Ishikawa (cell line): ENCODE measurements at regions not wholly inside any gene's neighbourhood (a gene's known extent, or its start where the extent isn't known, plus 50 kb on each side); places are given as distances from the start of the nearest gene placed in this dataset.

ENCODE experiments used
- CEBPB ChIP-seq: IDR thresholded peaks from 2 replicates; pipeline ENCODE4 v1.6.1; 2012
- CREB1 ChIP-seq: IDR thresholded peaks from 2 replicates; pipeline ENCODE4 v1.6.1; 2012; ENCODE audit warnings: low read depth
- EGR1 ChIP-seq: IDR thresholded peaks from 2 replicates; pipeline ENCODE4 v1.6.1; 2012
- EP300 ChIP-seq: IDR thresholded peaks from 2 replicates; pipeline ENCODE4 v1.6.1; 2012; ENCODE audit warnings: borderline replicate concordance
- FOXM1 ChIP-seq: IDR thresholded peaks from 2 replicates; pipeline ENCODE4 v1.6.1; 2012; ENCODE audit warnings: low read depth, borderline replicate concordance
- NFIC ChIP-seq: IDR thresholded peaks from 2 replicates; pipeline ENCODE4 v1.6.1; 2012
- RAD21 ChIP-seq: IDR thresholded peaks from 2 replicates; pipeline ENCODE4 v1.6.1; 2012; ENCODE audit warnings: low read depth
- TAF1 ChIP-seq: IDR thresholded peaks from 2 replicates; pipeline ENCODE4 v1.6.1; 2012; ENCODE audit warnings: low read depth, mild to moderate bottlenecking
- TCF12 ChIP-seq: IDR thresholded peaks from 2 replicates; pipeline ENCODE4 v1.6.1; 2012; ENCODE audit warnings: low read depth
- TEAD4 ChIP-seq: IDR thresholded peaks from 2 replicates; pipeline ENCODE4 v1.6.1; 2012
- YY1 ChIP-seq: IDR thresholded peaks from 2 replicates; pipeline ENCODE4 v1.6.1; 2012; ENCODE audit warnings: low read depth
- ZBTB7A ChIP-seq: IDR thresholded peaks from 2 replicates; pipeline ENCODE4 v1.6.1; 2012; ENCODE audit warnings: low read depth
- TF ChIP-seq, protein P1 (sequence below): IDR thresholded peaks from 2 replicates; pipeline ENCODE4 v1.6.1; 2012
- TF ChIP-seq, protein P2 (sequence below): IDR thresholded peaks from 2 replicates; pipeline ENCODE4 v1.6.1; 2012
- TF ChIP-seq, protein P3 (sequence below): IDR thresholded peaks from 2 replicates; pipeline ENCODE4 v1.6.1; 2012; ENCODE audit warnings: low read depth, mild to moderate bottlenecking

DNA sequence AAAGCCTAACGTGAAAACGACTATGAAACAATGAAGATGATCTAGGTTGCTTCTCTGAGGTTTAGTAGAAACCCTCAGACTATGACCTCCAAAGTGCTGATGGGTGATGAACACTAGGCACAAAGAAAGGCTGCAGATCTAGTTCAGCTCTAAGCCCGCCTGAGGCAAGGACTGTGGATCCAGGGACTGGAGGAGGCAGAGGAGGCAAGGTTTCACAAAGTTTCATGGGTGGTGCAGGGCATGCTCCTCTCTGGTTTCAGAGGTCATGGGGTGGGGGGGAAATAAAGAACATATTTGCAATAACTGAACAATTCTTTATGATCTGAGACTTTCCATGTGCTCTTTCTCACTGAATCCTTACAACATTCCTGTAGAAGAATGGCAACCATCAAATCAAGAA is 679.2 kb downstream of the NTRK3 start:
- no peak for TF ChIP-seq RAD21
- TF ChIP-seq, protein P1, sequence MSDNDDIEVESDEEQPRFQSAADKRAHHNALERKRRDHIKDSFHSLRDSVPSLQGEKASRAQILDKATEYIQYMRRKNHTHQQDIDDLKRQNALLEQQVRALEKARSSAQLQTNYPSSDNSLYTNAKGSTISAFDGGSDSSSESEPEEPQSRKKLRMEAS, result no peak
- TF ChIP-seq EGR1, result no peak
- no peak for TF ChIP-seq TEAD4
- TF ChIP-seq CREB1, result no peak
- no peak for TF ChIP-seq YY1
- TF ChIP-seq CEBPB, result no peak
- no peak for TF ChIP-seq FOXM1
- TF ChIP-seq EP300, result no peak
- TF ChIP-seq TAF1, result no peak
- TF ChIP-seq ZBTB7A, result no peak
- TF ChIP-seq, protein P2, sequence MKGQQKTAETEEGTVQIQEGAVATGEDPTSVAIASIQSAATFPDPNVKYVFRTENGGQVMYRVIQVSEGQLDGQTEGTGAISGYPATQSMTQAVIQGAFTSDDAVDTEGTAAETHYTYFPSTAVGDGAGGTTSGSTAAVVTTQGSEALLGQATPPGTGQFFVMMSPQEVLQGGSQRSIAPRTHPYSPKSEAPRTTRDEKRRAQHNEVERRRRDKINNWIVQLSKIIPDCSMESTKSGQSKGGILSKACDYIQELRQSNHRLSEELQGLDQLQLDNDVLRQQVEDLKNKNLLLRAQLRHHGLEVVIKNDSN, result no peak
- TF ChIP-seq TCF12, result no peak
- TF ChIP-seq NFIC, result no peak
- TF ChIP-seq, protein P3, sequence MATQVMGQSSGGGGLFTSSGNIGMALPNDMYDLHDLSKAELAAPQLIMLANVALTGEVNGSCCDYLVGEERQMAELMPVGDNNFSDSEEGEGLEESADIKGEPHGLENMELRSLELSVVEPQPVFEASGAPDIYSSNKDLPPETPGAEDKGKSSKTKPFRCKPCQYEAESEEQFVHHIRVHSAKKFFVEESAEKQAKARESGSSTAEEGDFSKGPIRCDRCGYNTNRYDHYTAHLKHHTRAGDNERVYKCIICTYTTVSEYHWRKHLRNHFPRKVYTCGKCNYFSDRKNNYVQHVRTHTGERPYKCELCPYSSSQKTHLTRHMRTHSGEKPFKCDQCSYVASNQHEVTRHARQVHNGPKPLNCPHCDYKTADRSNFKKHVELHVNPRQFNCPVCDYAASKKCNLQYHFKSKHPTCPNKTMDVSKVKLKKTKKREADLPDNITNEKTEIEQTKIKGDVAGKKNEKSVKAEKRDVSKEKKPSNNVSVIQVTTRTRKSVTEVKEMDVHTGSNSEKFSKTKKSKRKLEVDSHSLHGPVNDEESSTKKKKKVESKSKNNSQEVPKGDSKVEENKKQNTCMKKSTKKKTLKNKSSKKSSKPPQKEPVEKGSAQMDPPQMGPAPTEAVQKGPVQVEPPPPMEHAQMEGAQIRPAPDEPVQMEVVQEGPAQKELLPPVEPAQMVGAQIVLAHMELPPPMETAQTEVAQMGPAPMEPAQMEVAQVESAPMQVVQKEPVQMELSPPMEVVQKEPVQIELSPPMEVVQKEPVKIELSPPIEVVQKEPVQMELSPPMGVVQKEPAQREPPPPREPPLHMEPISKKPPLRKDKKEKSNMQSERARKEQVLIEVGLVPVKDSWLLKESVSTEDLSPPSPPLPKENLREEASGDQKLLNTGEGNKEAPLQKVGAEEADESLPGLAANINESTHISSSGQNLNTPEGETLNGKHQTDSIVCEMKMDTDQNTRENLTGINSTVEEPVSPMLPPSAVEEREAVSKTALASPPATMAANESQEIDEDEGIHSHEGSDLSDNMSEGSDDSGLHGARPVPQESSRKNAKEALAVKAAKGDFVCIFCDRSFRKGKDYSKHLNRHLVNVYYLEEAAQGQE, result no peak

- TF ChIP-seq NFIC, result no peak
- TF ChIP-seq CEBPB, result no peak
- TF ChIP-seq, protein P1, result no peak
- TF ChIP-seq, protein P2, result no peak
- TF ChIP-seq TEAD4, result no peak
- TF ChIP-seq TAF1, result no peak
These were observed 679.9 kb downstream of the NTRK3 start for GRCh38 chr15:87576486-87577176.

DNA sequence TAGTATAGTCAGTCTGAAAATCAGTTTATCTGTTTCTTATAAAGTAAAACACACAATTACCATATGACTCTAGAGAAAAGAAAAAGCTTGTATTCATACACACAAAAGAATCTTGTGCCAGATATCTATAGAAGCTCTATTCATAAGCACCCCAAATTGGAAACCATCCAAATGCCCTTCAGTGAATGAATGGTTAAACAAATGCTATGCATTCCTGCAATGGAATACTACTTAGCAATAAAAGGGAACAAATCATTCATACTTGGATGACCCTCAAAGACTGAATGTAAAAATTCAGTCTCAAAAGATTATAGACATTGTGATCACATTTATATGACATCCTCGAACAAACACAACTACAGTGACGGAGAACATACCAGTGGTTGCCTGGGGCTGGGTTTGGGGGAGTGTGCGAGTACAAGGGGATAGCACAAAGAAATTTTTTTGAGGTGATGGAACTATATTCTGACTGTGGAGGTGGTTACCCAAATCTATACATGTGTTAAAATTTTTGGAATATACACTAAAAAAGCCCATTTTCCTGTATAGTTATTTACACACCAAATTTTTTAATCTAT is 680.6 kb downstream of the NTRK3 start:
- TF ChIP-seq RAD21, result no peak
- TF ChIP-seq, protein P2, result no peak
- no peak for TF ChIP-seq EP300
- no peak for TF ChIP-seq TCF12
- TF ChIP-seq TAF1, result no peak
- TF ChIP-seq, protein P1, result no peak

DNA sequence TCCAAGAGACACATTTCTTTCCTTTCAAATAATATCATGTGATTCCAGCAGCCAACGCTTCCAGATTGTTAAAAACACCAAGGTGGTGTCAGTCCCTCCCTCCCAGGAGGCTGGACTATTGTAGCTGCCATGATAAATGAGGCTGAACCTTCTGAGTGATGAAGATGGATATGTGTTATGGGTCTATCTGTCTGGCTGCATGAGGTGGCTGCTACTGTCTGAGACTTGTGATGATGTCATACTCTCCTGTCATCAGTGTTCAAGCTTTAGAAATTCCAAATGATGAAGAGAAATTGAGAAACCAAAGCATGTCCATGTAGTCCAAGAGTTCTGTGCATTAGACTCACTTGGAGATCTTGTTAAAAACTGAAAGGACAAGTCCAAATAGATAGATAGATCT is 683.0 kb downstream of the NTRK3 start:
- TF ChIP-seq TEAD4, result no peak
- TF ChIP-seq TAF1, result no peak

DNA sequence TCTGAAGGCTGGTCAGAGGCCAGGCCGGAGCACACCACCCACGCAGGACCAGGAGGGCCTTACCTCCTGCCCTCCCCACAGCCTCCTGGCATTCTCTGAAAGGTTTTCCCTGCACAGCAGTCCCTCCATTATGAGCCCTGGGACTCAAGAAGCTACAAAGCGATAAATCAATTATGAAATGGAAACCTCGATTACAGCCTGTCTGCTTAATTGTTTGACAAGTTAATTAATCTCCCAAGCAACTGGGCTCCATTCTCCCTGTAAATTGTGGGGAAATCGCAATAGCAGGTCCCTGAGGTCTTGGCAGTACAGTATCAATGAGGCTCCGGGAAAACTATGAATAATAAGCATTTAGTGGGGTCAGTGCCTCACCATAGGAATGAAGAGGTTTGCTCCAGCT is 683.5 kb downstream of the NTRK3 start:
- TF ChIP-seq YY1, result no peak
- TF ChIP-seq, protein P1, result no peak
- no peak for TF ChIP-seq TEAD4
- TF ChIP-seq EP300, result no peak
- TF ChIP-seq CEBPB, result no peak
- TF ChIP-seq NFIC, result no peak
- no peak for TF ChIP-seq CREB1
- no peak for TF ChIP-seq ZBTB7A
- TF ChIP-seq TAF1, result no peak
- no peak for TF ChIP-seq FOXM1
- TF ChIP-seq RAD21, result no peak
- TF ChIP-seq, protein P2, result no peak
- TF ChIP-seq, protein P3, result no peak
- TF ChIP-seq EGR1, result no peak
- TF ChIP-seq TCF12, result no peak
